VCaP (cell line): ENCODE measurements at regions not wholly inside any gene's neighbourhood (a gene's known extent, or its start where the extent isn't known, plus 50 kb on each side); places are given as distances from the start of the nearest gene placed in this dataset.

ENCODE experiments used
- H3K27ac ChIP-seq: fragments of 450-650 bp; 2 replicates; pipeline ENCODE4 v1.5.1; 2017
- TF ChIP-seq, protein P1 (sequence below): fragments of 450-650 bp; conservative IDR thresholded peaks from 2 replicates; pipeline ENCODE4 v1.5.1; 2017; ENCODE audit warnings: mild to moderate bottlenecking, moderate library complexity

DNA sequence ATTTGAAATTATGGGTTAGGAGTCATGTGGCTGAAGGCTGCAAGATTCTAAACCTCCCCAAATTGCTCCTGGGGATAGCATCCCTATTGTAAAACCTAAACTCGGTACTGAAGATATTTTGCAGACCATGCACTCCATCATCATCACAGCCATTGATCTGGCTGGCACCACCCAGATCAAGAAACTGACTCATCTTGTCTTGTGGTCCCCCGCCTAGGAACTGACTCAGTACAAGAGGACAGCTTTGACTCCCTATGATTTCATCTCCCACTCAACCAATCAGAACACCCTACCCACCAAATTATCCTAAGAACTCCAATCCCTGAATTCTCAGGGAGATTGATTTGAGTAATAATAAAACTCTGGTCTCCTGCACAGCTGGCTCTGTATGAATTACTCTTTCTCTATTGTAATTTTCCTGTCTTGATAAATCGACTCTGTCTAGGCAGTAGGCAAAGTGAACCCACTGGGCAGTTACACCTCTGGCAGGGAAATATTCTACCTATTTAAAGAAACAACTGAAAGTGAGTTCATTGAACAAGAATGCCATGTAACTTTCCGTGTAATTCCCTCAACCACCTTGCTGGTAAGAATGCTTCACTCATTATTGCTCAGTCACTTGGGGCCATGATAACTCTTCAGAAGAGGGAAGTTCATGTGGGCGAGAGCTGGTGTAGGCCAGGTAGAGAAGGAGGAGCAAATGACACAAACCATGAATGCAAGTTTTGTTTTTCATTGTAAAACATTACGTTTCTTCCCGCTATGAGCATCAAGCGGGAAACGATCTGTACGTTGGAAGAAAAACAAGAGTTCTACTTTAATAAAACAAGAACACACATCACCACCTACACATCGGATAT, 602.9 kb upstream of the ARID1B start:
- TF ChIP-seq, protein P1, sequence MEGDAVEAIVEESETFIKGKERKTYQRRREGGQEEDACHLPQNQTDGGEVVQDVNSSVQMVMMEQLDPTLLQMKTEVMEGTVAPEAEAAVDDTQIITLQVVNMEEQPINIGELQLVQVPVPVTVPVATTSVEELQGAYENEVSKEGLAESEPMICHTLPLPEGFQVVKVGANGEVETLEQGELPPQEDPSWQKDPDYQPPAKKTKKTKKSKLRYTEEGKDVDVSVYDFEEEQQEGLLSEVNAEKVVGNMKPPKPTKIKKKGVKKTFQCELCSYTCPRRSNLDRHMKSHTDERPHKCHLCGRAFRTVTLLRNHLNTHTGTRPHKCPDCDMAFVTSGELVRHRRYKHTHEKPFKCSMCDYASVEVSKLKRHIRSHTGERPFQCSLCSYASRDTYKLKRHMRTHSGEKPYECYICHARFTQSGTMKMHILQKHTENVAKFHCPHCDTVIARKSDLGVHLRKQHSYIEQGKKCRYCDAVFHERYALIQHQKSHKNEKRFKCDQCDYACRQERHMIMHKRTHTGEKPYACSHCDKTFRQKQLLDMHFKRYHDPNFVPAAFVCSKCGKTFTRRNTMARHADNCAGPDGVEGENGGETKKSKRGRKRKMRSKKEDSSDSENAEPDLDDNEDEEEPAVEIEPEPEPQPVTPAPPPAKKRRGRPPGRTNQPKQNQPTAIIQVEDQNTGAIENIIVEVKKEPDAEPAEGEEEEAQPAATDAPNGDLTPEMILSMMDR, result no peak
- no peak overlapping the region for H3K27ac ChIP-seq

DNA sequence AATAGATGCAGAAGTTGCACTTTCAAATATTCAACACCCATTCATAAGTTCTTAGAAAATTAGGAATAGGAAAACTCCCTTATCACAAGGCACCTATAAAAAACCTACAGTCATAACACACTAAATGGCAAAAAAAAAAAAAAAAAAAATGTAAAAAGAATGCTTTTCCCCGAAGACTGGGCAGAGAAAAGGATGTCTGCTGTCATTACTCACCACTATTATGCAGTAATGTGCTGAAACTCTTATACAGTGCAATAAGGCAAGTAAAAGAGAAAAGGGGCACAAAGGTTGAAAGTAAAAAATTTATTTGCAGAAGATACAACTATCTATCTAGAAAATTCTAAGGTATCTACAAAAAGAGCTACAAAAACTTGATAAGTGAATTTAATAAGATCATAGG, 607.8 kb upstream of the ARID1B start:
- TF ChIP-seq, protein P1, result no peak
- H3K27ac ChIP-seq, result no peak overlapping the region

DNA sequence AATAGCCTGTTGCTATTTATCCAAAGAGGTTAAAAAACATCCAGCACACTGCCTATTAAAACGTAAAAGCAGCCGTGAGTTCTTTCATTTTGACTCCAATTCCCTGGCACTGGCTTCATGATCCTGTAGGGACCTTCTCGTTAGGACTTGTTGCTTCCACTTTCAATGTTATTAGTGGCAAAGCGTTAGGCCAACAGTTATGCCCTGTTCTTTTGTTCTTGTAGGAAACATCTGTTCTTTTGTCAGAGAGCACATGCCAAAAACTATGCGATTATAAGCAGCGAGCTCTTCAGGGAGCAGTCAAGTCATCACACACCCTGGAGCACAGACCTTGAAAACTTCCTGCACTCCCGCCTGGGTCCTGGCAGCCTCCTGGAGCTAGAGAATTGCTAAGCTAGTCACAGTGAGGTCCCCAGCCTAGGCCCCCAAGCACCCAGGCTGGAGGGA, 609.5 kb upstream of the ARID1B start:
- no peak overlapping the region for H3K27ac ChIP-seq
- TF ChIP-seq, protein P1, result no peak

DNA sequence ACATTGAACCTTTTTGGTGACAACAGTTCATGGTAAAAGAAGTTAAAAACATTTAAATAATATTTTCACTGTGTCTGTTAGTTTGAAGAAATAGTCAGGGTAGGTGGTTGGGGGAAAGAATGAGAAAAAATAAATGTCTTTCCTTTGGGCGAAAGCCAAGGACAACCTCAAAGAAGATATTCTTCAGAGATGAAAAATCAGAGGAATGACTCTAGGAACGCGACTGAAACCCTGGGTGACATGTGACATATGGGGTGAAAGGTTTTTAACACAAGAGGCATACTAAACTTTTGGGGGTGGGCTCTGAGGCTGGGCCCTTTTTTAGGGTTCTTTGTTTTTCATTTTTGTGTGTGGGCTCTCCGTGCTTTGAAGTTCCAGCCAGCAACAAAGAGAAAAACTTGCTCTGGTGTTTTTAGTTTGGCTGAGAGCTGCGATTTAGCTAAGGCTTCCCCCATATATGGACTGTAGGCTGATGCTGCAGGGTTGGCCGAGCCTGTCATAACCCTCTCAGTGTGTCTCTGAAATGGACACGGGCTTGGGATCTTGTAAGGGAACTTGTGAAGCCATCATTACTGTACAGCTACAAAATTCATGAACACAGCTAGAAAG, 610.1 kb upstream of the ARID1B start:
- TF ChIP-seq, protein P1, result no peak
- no peak overlapping the region for H3K27ac ChIP-seq

DNA sequence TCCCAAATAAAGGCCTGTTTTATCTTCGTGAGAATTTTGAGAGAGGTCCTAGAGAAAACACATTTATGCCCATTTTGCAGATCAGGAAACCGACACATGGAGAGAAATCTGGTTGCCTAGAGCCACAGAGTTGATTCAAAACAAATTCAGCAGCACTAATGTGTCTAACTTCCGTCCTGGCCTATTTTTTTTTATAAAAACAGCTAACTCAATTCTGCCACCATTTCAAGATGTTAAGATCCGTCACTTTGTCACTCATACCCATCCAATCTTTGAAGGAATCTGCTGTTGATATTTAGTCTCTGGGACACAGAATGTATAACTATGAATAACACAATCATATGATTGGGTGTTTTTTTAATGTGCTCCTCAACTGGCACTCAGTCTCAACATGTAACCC, 611.1 kb upstream of the ARID1B start:
- no peak overlapping the region for H3K27ac ChIP-seq
- TF ChIP-seq, protein P1, result no peak

DNA sequence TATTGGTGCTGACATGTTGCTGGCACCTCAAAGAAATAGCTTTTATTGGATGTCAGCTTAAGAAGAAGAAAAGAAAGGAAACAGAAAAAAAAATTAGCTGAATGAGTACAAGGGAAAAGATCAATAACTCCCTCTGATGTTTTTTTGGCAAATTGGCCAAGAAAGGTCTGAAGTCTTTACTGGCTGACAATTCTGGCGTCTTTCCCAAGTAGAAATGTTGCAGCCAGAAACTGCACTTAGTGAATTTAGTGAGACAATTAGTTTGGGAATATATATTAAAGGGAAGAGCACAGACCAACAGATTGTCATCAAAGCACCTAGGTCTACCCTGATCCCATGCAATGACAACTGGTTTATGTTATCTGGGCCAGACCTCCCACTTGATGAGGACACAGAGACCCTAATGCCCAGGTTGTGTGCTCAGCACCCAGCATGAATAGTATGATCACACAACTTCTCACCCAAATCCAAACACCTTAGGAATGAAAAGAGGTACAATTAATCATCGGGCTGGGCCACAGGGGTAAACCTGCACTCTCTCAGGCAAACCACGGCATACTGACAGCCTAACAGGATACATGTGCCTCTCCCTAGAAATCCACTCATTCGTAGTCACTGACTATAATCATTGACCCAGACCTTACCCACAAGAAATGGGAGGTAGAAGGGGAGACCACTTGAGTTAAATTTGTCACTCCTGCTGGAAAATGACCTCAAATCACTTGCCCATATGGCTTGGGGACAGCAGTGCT, 612.3 kb upstream of the ARID1B start:
- H3K27ac ChIP-seq, result no peak overlapping the region
- TF ChIP-seq, protein P1, result no peak

DNA sequence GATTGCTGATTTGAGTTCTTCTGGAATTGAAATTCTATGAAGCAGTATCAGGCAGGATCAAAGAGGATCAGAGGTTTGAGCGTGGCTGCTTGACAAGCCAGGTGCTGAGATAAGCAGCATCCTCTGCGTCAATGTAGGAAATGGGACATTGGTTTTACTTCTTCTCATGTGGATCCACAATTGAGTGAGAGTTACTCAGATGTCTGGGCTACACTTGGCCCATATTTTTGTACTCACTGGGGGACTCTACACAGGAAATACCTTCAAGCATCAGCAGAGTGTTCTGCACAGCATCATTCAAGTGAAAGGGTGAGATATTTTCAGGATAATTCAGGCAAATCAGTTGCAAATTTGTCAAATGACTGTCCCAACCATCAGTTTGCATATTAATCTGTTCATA, 613.9 kb upstream of the ARID1B start:
- TF ChIP-seq, protein P1, result no peak
- H3K27ac ChIP-seq, result no peak overlapping the region
